ENCODE measurements at regions not wholly inside any gene's neighbourhood (a gene's known extent, or its start where the extent isn't known, plus 50 kb on each side); places are given as distances from the start of the nearest gene placed in this dataset.
"Not testable (repeated sequence)": the region's sequence is repeated elsewhere in the genome, so short reads cannot be mapped to it uniquely, and the experiment has no call there.

- DNase-seq (ENCODE audit: low read depth), result peak; percentile 42
These were observed 54.1 kb upstream of the USP14 start for GRCh38 chr18:104264-104663.

- peak; percentile 16 for DNase-seq (ENCODE audit: low read depth)
These were observed 53.0 kb upstream of the USP14 start for GRCh38 chr18:105161-106053.

GRCh38 chr18:106054-106851 is 52.1 kb upstream of the USP14 start:
- not testable (repeated sequence) for DNase-seq (ENCODE audit: low read depth)

- not testable (repeated sequence) for DNase-seq (ENCODE audit: low read depth)
These were observed 51.4 kb upstream of the USP14 start for GRCh38 chr18:106868-107384.

- not testable (repeated sequence) for DNase-seq (ENCODE audit: low read depth)
These were observed 50.9 kb upstream of the USP14 start for GRCh38 chr18:107464-107863.

- not testable (repeated sequence) for DNase-seq (ENCODE audit: low read depth)
These were observed 50.3 kb upstream of the USP14 start for GRCh38 chr18:107947-108664.

Data from RPMI7951 (cell line).